ENCODE measurements at regions not wholly inside any gene's neighbourhood (a gene's known extent, or its start where the extent isn't known, plus 50 kb on each side); places are given as distances from the start of the nearest gene placed in this dataset.

GRCh38 chr3:26763723-26764122, 141.2 kb downstream of the LRRC3B start:
- Mint-ChIP-seq H3K9me3 (ENCODE audit: unreplicated experiment) (no peaks in the 10 kb centered on the region), H3K36me3 (ENCODE audit: insufficient read depth, unreplicated experiment) (no peaks in the 10 kb centered on the region), H3K4me3 (ENCODE audit: unreplicated experiment) (no peak overlapping the region), H3K4me1 (ENCODE audit: low read depth, unreplicated experiment) (no peaks in the 10 kb centered on the region), H3K27me3 (ENCODE audit: insufficient read depth, unreplicated experiment) (no peaks in the 10 kb centered on the region), H3K27ac (ENCODE audit: unreplicated experiment) (no peak overlapping the region)
- Histone ChIP-seq H3K27me3 (replicated peaks; ENCODE audit: control insufficient read depth, insufficient read depth, low read length) (no peaks in the 10 kb centered on the region), H3K4me3 (ENCODE audit: low read depth, low read length) (no peak overlapping the region), H3K9me3 (no peaks in the 10 kb centered on the region), H3K36me3 (ENCODE audit: control insufficient read depth, insufficient read depth, low read length) (no peaks in the 10 kb centered on the region), H3K4me1 (no peaks in the 10 kb centered on the region)
- DNase-seq: no peak
- ChIA-PET CTCF (no interaction called here), POLR2A (no interaction called here)
- no TSS peak for BruUV-seq (replicated peaks)
- no peak for TF ChIP-seq CTCF (IDR thresholded peaks at IDR 0.05; ENCODE audit: insufficient read depth in 1 of 2, low read depth in 1 of 2, low read length in 1 of 2, severe bottlenecking in 1 of 2, unreplicated experiment in 1 of 2)
- intact Hi-C loops (cut with micrococcal nuclease; ENCODE audit: unreplicated experiment): no loop called here

DNA sequence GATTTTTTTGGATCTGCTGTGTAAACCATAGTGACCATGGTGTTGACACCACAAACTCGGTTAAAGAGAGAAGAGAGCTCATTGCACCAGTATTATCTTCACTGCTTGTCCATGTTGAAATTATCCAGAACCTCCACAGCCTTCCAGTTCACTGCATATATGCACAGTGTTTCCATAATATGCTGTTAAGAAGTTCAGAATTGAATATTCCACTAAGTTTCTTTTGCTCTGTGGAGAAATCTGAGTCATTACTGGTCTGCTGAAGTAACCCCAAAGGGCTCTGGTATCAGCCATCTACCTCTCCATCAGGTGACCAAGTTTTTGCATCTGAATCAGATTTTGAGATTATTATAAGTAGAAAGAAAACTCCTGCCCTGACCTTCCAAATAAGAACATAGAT, 143.5 kb downstream of the LRRC3B start:
- Histone ChIP-seq H3K4me1 (no peaks in the 10 kb centered on the region), H3K27me3 (replicated peaks; ENCODE audit: control insufficient read depth, insufficient read depth, low read length) (no peaks in the 10 kb centered on the region), H3K9me3 (no peaks in the 10 kb centered on the region), H3K36me3 (ENCODE audit: control insufficient read depth, insufficient read depth, low read length) (no peaks in the 10 kb centered on the region), H3K4me3 (ENCODE audit: low read depth, low read length) (no peak overlapping the region)
- no peak for TF ChIP-seq CTCF (IDR thresholded peaks at IDR 0.05; ENCODE audit: insufficient read depth in 1 of 2, low read depth in 1 of 2, low read length in 1 of 2, severe bottlenecking in 1 of 2, unreplicated experiment in 1 of 2)
- Mint-ChIP-seq H3K36me3 (ENCODE audit: insufficient read depth, unreplicated experiment) (no peaks in the 10 kb centered on the region), H3K4me1 (ENCODE audit: low read depth, unreplicated experiment) (no peaks in the 10 kb centered on the region), H3K27me3 (ENCODE audit: insufficient read depth, unreplicated experiment) (no peaks in the 10 kb centered on the region), H3K4me3 (ENCODE audit: unreplicated experiment) (no peak overlapping the region), H3K27ac (ENCODE audit: unreplicated experiment) (no peak overlapping the region), H3K9me3 (ENCODE audit: unreplicated experiment) (no peaks in the 10 kb centered on the region)
- POLR2A ChIA-PET: no interaction called here
- CTCF ChIA-PET: no interaction called here
- intact Hi-C loops (cut with micrococcal nuclease; ENCODE audit: unreplicated experiment): no loop called here
- no TSS peak for BruUV-seq (replicated peaks)
- DNase-seq: no peak

DNA sequence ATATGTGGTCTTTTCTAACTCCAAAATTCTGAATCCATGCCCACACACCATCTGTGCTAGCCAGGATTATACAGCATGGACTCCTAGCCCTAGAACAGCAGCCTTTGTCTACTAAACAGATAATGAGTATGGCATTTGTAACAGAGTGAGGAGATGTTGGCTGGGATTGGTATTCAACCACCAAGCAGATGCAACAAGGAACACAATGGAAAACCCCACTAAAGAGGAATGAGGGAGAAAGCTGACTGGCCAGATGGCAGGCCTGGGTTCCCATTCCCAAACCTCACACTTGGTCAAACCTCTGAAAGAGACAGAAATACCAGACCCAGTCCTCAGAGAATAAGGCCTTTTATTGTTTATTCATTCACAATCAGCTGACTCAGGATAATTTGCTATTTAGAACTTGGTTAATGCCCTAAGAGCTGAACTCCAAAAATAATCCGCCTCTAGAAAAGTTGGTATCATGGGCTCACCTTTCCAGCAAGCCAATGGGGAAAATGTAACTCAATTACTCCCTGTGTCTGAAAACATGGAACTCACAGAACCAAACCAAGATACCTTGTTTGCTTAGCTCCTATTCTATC, 145.6 kb downstream of the LRRC3B start:
- Mint-ChIP-seq H3K4me1 (ENCODE audit: low read depth, unreplicated experiment) (no peaks in the 10 kb centered on the region), H3K27me3 (ENCODE audit: insufficient read depth, unreplicated experiment) (no peaks in the 10 kb centered on the region), H3K36me3 (ENCODE audit: insufficient read depth, unreplicated experiment) (no peaks in the 10 kb centered on the region), H3K9me3 (ENCODE audit: unreplicated experiment) (no peaks in the 10 kb centered on the region), H3K27ac (ENCODE audit: unreplicated experiment) (no peak overlapping the region), H3K4me3 (ENCODE audit: unreplicated experiment) (no peak overlapping the region)
- BruUV-seq (replicated peaks): no TSS peak
- H3K4me1 ChIP-seq: no peaks in the 10 kb centered on the region
- H3K36me3 ChIP-seq (ENCODE audit: control insufficient read depth, insufficient read depth, low read length): no peaks in the 10 kb centered on the region
- no peak for TF ChIP-seq CTCF (IDR thresholded peaks at IDR 0.05; ENCODE audit: insufficient read depth in 1 of 2, low read depth in 1 of 2, low read length in 1 of 2, severe bottlenecking in 1 of 2, unreplicated experiment in 1 of 2)
- H3K4me3 ChIP-seq (ENCODE audit: low read depth, low read length): no peak overlapping the region
- ChIA-PET CTCF (no interaction called here), POLR2A (no interaction called here)
- H3K9me3 ChIP-seq: no peaks in the 10 kb centered on the region
- H3K27me3 ChIP-seq (replicated peaks; ENCODE audit: control insufficient read depth, insufficient read depth, low read length): no peaks in the 10 kb centered on the region
- intact Hi-C loops (cut with micrococcal nuclease; ENCODE audit: unreplicated experiment): no loop called here
- no peak for DNase-seq
